ENCODE measurements at regions not wholly inside any gene's neighbourhood (a gene's known extent, or its start where the extent isn't known, plus 50 kb on each side); places are given as distances from the start of the nearest gene placed in this dataset.

DNA sequence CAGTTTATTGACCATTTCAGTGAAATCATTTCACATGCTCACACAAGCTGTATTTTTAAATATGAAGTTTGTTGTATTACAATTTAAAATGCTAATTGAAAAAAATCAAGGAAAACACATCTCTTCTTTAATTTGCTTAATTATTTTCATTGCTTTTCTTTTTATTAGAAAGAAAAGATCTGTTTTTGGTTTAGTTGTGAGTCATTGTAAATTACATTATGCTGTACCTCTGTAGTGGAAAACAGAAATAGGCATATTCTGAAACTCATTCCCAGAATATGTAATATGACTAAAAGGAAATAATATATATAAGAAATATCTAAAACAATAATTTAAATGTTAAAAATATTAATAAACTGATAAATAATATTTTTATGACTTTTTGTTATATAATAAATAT is 161.9 kb downstream of the HGF start:
- DNase-seq (ENCODE audit: low spot score in 2 of 2), result no peak
- H3K36me3 ChIP-seq, result no peaks in the 10 kb centered on the region
- TF ChIP-seq, protein P1, sequence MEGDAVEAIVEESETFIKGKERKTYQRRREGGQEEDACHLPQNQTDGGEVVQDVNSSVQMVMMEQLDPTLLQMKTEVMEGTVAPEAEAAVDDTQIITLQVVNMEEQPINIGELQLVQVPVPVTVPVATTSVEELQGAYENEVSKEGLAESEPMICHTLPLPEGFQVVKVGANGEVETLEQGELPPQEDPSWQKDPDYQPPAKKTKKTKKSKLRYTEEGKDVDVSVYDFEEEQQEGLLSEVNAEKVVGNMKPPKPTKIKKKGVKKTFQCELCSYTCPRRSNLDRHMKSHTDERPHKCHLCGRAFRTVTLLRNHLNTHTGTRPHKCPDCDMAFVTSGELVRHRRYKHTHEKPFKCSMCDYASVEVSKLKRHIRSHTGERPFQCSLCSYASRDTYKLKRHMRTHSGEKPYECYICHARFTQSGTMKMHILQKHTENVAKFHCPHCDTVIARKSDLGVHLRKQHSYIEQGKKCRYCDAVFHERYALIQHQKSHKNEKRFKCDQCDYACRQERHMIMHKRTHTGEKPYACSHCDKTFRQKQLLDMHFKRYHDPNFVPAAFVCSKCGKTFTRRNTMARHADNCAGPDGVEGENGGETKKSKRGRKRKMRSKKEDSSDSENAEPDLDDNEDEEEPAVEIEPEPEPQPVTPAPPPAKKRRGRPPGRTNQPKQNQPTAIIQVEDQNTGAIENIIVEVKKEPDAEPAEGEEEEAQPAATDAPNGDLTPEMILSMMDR (IDR thresholded peaks at IDR 0.05), result no peak
- TF ChIP-seq POLR2AphosphoS5 (IDR thresholded peaks at IDR 0.05) (no peak), POLR2A (IDR thresholded peaks at IDR 0.05) (no peak), EP300 (IDR thresholded peaks at IDR 0.05) (no peak)
- H3K27me3 ChIP-seq, result no peaks in the 10 kb centered on the region
- H3K9me3 ChIP-seq, result no peaks in the 10 kb centered on the region
- no peak overlapping the region for H3K4me3 ChIP-seq
- H3K27ac ChIP-seq, result no peak overlapping the region
- no peaks in the 10 kb centered on the region for H3K4me1 ChIP-seq

DNA sequence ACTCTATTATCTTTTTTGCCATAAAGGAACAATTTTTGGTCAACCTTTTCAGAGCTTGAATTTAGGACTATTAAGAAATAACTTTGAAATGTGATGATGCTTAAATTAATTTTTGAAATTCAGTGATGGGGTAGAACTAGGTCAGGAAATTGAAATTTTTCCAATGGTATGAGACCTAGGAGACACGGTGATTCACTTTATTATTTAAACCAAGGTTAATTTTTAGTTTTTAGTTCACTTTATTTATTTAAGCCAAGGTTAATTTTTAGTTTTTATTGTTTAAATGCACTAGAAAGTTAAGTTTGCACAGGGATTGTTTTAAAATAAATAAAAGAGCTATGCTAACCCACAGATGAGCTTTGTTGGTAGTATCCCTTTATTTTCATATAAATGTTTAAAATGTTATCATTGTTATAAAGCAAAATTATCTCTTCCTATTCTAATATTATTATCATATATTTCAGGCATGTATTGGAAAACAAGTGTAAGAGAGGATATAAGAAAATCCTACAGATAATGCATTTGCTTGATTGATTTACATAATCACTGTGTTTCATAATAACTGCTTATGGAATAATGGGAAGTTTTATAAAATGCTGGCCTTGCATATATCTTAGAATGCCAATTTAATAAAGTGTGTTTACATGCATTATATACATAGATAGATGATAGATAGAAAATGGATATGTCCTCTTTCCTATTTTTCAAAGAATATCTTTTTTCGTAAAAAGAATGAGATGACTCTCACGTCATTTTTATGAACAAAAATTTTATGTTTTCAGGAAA is 163.6 kb downstream of the HGF start:
- WGBS, result 85% methylated on average over 3 of the region's 3 CpGs
- no peaks in the 10 kb centered on the region for H3K9me3 ChIP-seq
- no peaks in the 10 kb centered on the region for H3K4me1 ChIP-seq
- no peaks in the 10 kb centered on the region for H3K36me3 ChIP-seq
- H3K4me3 ChIP-seq, result no peak overlapping the region
- H3K27me3 ChIP-seq, result no peaks in the 10 kb centered on the region
- DNase-seq (ENCODE audit: low spot score in 2 of 2), result no peak
- TF ChIP-seq POLR2A (IDR thresholded peaks at IDR 0.05) (no peak), EP300 (IDR thresholded peaks at IDR 0.05) (no peak)
- no peak overlapping the region for H3K27ac ChIP-seq

- TF ChIP-seq POLR2AphosphoS5 (IDR thresholded peaks at IDR 0.05) (no peak), POLR2A (IDR thresholded peaks at IDR 0.05) (no peak), EP300 (IDR thresholded peaks at IDR 0.05) (no peak)
- TF ChIP-seq, protein P1 (IDR thresholded peaks at IDR 0.05), result no peak
- no peaks in the 10 kb centered on the region for H3K27me3 ChIP-seq
- H3K4me1 ChIP-seq, result no peaks in the 10 kb centered on the region
- H3K36me3 ChIP-seq, result no peaks in the 10 kb centered on the region
- no peak overlapping the region for H3K4me3 ChIP-seq
- H3K27ac ChIP-seq, result no peak overlapping the region
- DNase-seq (ENCODE audit: low spot score in 2 of 2), result no peak
- H3K9me3 ChIP-seq, result no peaks in the 10 kb centered on the region
- WGBS, result 95% methylated on average over 4 of the region's 4 CpGs
Observed at GRCh38 chr7:81605493-81605892, 164.4 kb downstream of the HGF start.

DNA sequence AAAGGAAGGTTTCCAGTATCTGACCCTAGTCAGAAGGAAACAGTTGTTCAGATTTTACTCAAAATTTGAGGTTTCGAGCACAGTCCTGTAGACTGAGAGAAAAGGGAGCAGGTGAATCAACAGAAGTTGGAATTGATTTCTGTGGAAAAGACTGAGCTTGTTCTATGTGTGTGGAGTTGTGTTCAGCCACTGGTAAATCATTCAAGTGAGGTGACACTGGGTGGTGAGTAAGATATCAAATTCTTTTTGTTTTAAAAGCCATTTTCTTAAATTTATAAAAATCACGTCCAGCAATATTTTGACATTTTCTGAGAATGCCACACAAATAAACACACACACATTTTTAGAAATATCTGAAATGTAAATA is 165.1 kb downstream of the HGF start:
- H3K27ac ChIP-seq, result no peak overlapping the region
- no peaks in the 10 kb centered on the region for H3K27me3 ChIP-seq
- WGBS, result 69% methylated on average over 2 of the region's 2 CpGs
- TF ChIP-seq POLR2A (IDR thresholded peaks at IDR 0.05) (no peak), EP300 (IDR thresholded peaks at IDR 0.05) (no peak), POLR2AphosphoS5 (IDR thresholded peaks at IDR 0.05) (no peak)
- TF ChIP-seq, protein P1 (IDR thresholded peaks at IDR 0.05), result no peak
- H3K36me3 ChIP-seq, result no peaks in the 10 kb centered on the region
- H3K4me3 ChIP-seq, result no peak overlapping the region
- H3K4me1 ChIP-seq, result no peaks in the 10 kb centered on the region
- H3K9me3 ChIP-seq, result no peaks in the 10 kb centered on the region
- no peak for DNase-seq (ENCODE audit: low spot score in 2 of 2)

- no peaks in the 10 kb centered on the region for H3K9me3 ChIP-seq
- no peaks in the 10 kb centered on the region for H3K4me1 ChIP-seq
- no peaks in the 10 kb centered on the region for H3K36me3 ChIP-seq
- no peak overlapping the region for H3K4me3 ChIP-seq
- H3K27me3 ChIP-seq, result no peaks in the 10 kb centered on the region
- TF ChIP-seq, protein P1 (IDR thresholded peaks at IDR 0.05), result no peak
- TF ChIP-seq POLR2A (IDR thresholded peaks at IDR 0.05) (no peak), POLR2AphosphoS5 (IDR thresholded peaks at IDR 0.05) (no peak), EP300 (IDR thresholded peaks at IDR 0.05) (no peak)
- no peak for DNase-seq (ENCODE audit: low spot score in 2 of 2)
- no peak overlapping the region for H3K27ac ChIP-seq
- WGBS, result 77% methylated on average over 12 of the region's 12 CpGs
Observed at GRCh38 chr7:81604075-81604807, 165.6 kb downstream of the HGF start.

Data from suprapubic skin (tissue), 4 donors.